Endothelial cell (in vitro differentiated cells): ENCODE measurements at regions not wholly inside any gene's neighbourhood (a gene's known extent, or its start where the extent isn't known, plus 50 kb on each side); places are given as distances from the start of the nearest gene placed in this dataset.

Experiments used
- DNase-seq: peaks from one replicate; pipeline ENCODE4 v3.0.0; 2021; ENCODE audit warnings: low spot score
- H3K27ac Mint-ChIP-seq: one replicate; pipeline ENCODE4 v1.8.0; 2021; ENCODE audit warnings: mixed read lengths, inconsistent platforms; ENCODE audit not compliant: unreplicated experiment
- H3K27me3 Mint-ChIP-seq: one replicate; pipeline ENCODE4 v1.8.0; 2021; ENCODE audit warnings: mild to moderate bottlenecking, moderate library complexity, mixed read lengths, inconsistent platforms; ENCODE audit not compliant: unreplicated experiment
- H3K36me3 Mint-ChIP-seq: one replicate; pipeline ENCODE4 v1.8.0; 2021; ENCODE audit warnings: mild to moderate bottlenecking, low read depth, mixed read lengths, inconsistent platforms; ENCODE audit not compliant: unreplicated experiment
- H3K4me1 Mint-ChIP-seq: one replicate; pipeline ENCODE4 v1.8.0; 2021; ENCODE audit warnings: mild to moderate bottlenecking, mixed read lengths, inconsistent platforms; ENCODE audit not compliant: unreplicated experiment
- H3K4me3 Mint-ChIP-seq: one replicate; pipeline ENCODE4 v1.8.0; 2021; ENCODE audit warnings: mild to moderate bottlenecking, mixed read lengths, inconsistent platforms; ENCODE audit not compliant: unreplicated experiment
- H3K9me3 Mint-ChIP-seq: one replicate; pipeline ENCODE4 v1.8.0; 2021; ENCODE audit warnings: mixed read lengths, inconsistent platforms; ENCODE audit not compliant: unreplicated experiment
- TF ChIP-seq, protein P1 (sequence below): fragments of 200-600 bp; sonication (generic); IDR thresholded peaks from one replicate; pipeline ENCODE4 v1.5.0; 2021; ENCODE audit warnings: antibody characterized with exemption; ENCODE audit not compliant: unreplicated experiment

DNA sequence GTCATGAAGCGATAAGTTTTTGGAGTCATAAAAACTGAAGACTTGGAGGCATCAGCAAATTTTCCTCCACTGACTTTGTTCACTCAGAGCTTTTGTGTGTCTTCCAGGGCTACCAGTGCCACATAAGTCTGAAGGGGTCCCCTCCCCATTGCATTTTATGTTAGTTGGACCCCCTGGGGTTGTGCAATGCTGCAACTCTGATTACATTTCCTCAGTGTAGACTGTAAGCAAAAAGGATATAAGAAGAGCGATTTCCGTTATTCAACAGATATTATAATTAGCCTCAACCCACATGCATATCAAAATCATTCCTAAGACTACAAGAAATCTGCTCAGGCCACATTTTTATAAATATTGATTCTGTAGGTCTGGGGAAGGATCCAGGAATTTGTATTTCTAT lies 324.0 kb downstream of the TDRD3 start:
- TF ChIP-seq, protein P1, sequence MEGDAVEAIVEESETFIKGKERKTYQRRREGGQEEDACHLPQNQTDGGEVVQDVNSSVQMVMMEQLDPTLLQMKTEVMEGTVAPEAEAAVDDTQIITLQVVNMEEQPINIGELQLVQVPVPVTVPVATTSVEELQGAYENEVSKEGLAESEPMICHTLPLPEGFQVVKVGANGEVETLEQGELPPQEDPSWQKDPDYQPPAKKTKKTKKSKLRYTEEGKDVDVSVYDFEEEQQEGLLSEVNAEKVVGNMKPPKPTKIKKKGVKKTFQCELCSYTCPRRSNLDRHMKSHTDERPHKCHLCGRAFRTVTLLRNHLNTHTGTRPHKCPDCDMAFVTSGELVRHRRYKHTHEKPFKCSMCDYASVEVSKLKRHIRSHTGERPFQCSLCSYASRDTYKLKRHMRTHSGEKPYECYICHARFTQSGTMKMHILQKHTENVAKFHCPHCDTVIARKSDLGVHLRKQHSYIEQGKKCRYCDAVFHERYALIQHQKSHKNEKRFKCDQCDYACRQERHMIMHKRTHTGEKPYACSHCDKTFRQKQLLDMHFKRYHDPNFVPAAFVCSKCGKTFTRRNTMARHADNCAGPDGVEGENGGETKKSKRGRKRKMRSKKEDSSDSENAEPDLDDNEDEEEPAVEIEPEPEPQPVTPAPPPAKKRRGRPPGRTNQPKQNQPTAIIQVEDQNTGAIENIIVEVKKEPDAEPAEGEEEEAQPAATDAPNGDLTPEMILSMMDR: no peak
- Mint-ChIP-seq H3K4me1 (no peaks in the 10 kb centered on the region), H3K4me3 (no peak overlapping the region), H3K27me3 (peaks cover 2% of the 10 kb centered on the region), H3K27ac (no peak overlapping the region), H3K9me3 (no peaks in the 10 kb centered on the region), H3K36me3 (no peaks in the 10 kb centered on the region)
- DNase-seq: no peak

DNA sequence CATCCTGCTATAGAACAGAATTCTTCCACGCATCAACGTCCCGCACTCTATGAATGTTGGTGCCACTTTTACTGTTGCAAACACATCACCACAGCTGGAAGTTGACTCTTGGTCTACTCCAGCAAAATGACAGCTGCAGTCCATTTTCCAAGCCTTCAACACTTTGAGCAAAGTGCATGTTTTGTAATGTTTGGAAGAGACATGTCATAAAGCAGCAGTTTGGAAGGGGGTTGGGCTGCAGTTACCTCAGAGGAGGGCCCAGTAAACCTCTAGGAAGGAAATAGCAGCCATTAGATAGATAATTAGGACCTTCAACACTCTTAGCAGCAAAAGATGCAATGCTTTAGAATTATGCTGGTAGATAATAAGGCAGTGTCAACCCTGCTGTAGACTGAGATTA lies 323.6 kb downstream of the TDRD3 start:
- H3K4me1 Mint-ChIP-seq: no peaks in the 10 kb centered on the region
- peaks cover 3% of the 10 kb centered on the region for H3K27me3 Mint-ChIP-seq
- H3K27ac Mint-ChIP-seq: no peak overlapping the region
- no peaks in the 10 kb centered on the region for H3K9me3 Mint-ChIP-seq
- H3K4me3 Mint-ChIP-seq: no peak overlapping the region
- DNase-seq: no peak
- H3K36me3 Mint-ChIP-seq: no peaks in the 10 kb centered on the region
- TF ChIP-seq, protein P1: no peak

DNA sequence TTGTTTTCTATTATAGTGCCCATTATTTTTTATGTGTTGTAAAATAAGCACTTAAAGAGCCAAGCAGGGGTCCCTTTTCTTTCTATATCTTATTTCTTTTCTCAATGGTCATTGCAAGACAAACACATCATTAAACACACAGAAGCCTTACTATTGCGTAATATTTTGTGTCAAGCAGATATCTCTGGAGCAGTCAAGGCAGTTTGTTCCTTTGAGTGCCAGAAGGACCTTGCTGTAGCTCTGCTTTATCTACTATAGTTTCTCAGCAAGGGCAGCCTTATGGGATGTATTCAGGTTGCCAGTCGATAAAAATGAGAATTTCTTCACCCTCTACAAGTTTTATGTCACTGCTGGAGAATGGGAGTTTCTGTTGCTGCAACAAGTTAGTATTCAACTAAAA lies 319.3 kb downstream of the TDRD3 start:
- DNase-seq: no peak
- Mint-ChIP-seq H3K9me3 (no peaks in the 10 kb centered on the region), H3K27ac (no peak overlapping the region), H3K4me3 (no peak overlapping the region), H3K36me3 (no peaks in the 10 kb centered on the region), H3K4me1 (no peaks in the 10 kb centered on the region), H3K27me3 (peaks cover 3% of the 10 kb centered on the region)
- TF ChIP-seq, protein P1: no peak

DNA sequence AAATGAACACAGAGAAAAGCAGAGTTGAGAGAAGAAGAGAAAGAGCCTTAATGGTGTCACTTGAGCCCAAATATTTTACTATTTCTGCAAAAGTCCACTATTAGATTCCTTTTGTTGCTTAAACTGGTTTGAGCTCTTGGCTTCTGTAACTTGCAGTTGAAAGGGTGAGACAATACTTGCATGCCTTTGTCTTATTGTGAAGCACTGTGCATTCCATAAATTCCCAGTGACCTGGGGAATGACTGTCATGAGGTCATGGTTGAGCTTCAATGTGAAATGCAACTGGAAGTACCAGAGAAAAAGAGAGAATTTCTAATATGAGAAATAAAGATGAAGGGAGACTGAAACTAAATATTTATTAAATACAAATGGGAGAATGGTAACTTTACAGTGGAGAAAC lies 310.9 kb downstream of the TDRD3 start:
- H3K36me3 Mint-ChIP-seq: peaks cover 3% of the 10 kb centered on the region
- TF ChIP-seq, protein P1: no peak
- H3K9me3 Mint-ChIP-seq: no peaks in the 10 kb centered on the region
- no peaks in the 10 kb centered on the region for H3K27me3 Mint-ChIP-seq
- no peak overlapping the region for H3K4me3 Mint-ChIP-seq
- no peak for DNase-seq
- peaks cover 9% of the 10 kb centered on the region for H3K4me1 Mint-ChIP-seq
- H3K27ac Mint-ChIP-seq: no peak overlapping the region

DNA sequence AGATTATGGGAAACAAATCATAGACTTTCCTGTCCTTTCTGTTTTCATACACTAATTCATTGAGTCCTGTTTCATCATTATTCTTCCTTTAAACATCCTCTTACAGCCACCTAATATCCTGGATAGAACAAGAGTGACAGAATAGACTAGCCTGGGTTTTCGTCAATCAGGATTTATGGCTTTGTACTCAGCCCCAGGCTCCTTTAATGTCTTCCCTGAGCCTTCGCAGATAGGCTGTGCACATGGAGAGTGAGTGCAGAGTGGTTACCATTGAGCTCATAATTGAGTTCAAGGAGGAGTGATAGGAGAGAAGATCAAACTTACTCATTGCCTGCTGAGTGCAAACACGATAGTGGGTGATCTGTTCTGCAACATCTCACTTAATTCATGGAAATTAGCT lies 304.9 kb downstream of the TDRD3 start:
- H3K9me3 Mint-ChIP-seq: no peaks in the 10 kb centered on the region
- no peak overlapping the region for H3K27ac Mint-ChIP-seq
- H3K4me3 Mint-ChIP-seq: no peak overlapping the region
- TF ChIP-seq, protein P1: no peak
- peaks cover 13% of the 10 kb centered on the region for H3K4me1 Mint-ChIP-seq
- H3K36me3 Mint-ChIP-seq: no peaks in the 10 kb centered on the region
- DNase-seq: no peak
- no peaks in the 10 kb centered on the region for H3K27me3 Mint-ChIP-seq
